ENCODE measurements at regions not wholly inside any gene's neighbourhood (a gene's known extent, or its start where the extent isn't known, plus 50 kb on each side); places are given as distances from the start of the nearest gene placed in this dataset.
A peak's percentile ranks its signal among the peaks of the same experiment; 100 is the strongest.

GRCh38 chr16:80148826-80149225 is 392.0 kb upstream of the DYNLRB2 start:
- no peak for FAIRE-seq

GRCh38 chr16:80147026-80147655 is 393.7 kb upstream of the DYNLRB2 start:
- no peak for FAIRE-seq
- DNase-seq (ENCODE audit: insufficient read length, low spot score): no peak

More at GRCh38 chr16:80148826-80149225, 392.0 kb upstream of the DYNLRB2 start:
- no peak for DNase-seq (ENCODE audit: insufficient read length, low spot score)

DNA sequence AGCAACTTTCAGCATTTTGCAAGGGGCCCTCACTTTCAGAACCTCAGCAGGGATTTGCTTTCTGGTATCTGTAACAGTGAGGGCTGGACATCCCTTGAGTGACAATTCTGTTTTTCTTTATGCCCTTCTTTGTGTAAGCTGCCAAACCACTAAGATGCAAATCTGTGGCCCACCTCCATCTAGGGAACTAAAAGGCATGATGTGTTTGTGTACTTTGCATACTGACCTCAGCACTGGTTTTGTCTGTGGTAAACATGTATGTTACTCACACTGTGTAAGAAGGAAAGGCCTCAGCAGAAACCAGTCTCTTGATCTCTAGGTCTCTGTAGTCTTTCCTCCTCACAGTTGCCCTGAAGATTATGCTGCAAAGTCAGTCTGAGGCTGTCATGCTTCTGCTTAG is 396.6 kb upstream of the DYNLRB2 start:
- no peak for FAIRE-seq
- DNase-seq (ENCODE audit: insufficient read length, low spot score): peak; percentile 18

- no peak for FAIRE-seq
- DNase-seq (ENCODE audit: insufficient read length, low spot score): no peak
Measured at GRCh38 chr16:80142940-80143339, 397.9 kb upstream of the DYNLRB2 start.

GRCh38 chr16:80142281-80142680 is 398.5 kb upstream of the DYNLRB2 start:
- no peak for FAIRE-seq

GRCh38 chr16:80129791-80130190 is 411.0 kb upstream of the DYNLRB2 start:
- FAIRE-seq (no peak), DNase-seq (ENCODE audit: insufficient read length, low spot score) (no peak)

More at GRCh38 chr16:80142281-80142680, 398.5 kb upstream of the DYNLRB2 start:
- no peak for DNase-seq (ENCODE audit: insufficient read length, low spot score)

DNA sequence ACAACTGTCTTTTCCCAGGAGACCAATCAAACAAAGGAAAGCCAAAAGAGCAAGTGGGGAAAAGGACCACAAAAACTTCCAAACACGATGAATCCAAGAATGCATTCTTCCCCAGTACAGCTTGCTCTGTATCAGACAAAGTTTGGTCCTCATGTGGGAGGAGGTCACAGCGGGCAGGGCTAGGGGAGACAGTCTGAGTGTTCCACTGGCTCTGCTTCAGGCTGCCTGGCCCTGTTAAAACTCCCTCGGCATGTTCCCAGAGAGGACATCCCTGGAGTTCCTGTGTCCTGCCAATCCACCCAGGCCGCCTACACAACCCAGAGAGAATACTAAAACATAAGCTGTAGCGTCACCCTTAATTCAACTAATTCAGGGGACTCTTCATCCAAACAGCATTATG is 415.1 kb upstream of the DYNLRB2 start:
- DNase-seq (ENCODE audit: insufficient read length, low spot score): no peak
- no peak for FAIRE-seq

DNA sequence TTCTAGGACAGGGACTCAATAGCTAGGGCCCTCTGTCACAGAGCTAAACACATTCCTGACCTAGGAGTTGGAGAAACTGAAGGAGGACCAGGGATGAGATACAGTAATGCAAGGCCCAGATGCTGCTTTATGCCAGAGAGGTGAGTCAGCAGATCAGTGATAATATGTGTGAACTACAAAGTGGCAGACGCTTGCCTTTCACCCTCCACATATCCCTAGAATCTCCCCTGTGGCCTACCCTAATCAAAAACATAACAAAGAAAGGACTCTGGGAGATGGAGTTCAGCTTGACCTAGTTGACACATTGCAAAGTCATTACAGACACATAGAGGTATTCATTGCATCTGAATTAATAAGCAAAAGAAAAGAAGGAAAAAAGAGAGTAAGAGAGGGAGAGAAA is 417.6 kb upstream of the DYNLRB2 start:
- DNase-seq (ENCODE audit: insufficient read length, low spot score) (no peak), FAIRE-seq (no peak)

- FAIRE-seq (no peak), DNase-seq (ENCODE audit: insufficient read length, low spot score) (no peak)
Measured at GRCh38 chr16:80122115-80122514, 418.7 kb upstream of the DYNLRB2 start.

- DNase-seq (ENCODE audit: insufficient read length, low spot score) (no peak), FAIRE-seq (no peak)
Measured at GRCh38 chr16:80121522-80121909, 419.3 kb upstream of the DYNLRB2 start.

DNA sequence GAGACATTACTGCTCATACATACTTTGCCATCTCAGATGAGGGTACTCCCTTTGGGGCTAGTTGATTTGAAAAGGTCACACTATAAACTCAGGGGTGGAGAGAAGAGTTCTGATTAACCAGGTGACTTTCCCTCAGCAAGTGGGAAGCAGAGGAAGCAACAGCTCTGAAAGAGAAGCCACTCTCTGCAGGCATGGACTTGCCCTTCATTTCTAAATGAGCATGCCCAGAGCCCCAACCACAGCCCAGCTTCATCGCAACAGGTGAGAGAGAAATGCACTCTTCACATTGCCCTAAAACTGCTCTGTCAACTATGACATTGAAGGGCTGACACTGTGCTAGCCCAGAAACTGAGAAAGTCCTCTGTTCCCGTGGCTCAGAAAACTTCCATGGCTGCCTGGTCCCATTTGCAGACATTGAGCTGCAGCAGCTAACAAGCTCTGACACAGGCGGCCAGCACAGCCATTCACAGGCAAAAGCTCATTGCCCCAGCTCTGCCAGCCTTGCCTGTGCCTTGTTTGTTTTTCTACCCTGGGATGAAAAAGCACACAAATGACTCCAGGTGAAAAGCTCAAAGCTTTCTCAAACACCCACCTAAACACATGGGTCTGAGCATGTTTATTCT is 419.8 kb upstream of the DYNLRB2 start:
- no peak for FAIRE-seq
- DNase-seq (ENCODE audit: insufficient read length, low spot score): no peak

- FAIRE-seq: no peak
- no peak for DNase-seq (ENCODE audit: insufficient read length, low spot score)
Measured at GRCh38 chr16:80117556-80118130, 423.1 kb upstream of the DYNLRB2 start.

DNA sequence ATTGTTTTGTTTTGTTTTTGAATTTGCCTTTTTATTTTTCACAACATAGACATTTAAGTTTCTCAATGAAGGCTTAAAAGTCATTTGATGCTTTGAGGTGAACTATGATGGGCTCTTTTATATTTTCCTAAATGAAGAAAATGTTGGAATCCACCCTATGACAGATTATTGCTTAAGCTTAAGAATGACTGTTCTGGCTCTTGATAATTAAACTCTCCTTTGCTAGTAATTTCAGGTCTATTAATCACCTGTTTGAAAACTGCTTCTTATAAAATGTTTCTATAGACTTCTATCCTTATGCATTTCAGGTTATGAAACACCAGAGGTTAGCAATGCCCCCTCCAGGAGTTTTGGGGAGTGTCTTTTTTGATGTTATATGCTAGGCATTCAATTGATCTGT is 424.1 kb upstream of the DYNLRB2 start:
- no peak for DNase-seq (ENCODE audit: insufficient read length, low spot score)
- FAIRE-seq: no peak

GRCh38 chr16:80114699-80115098 is 426.1 kb upstream of the DYNLRB2 start:
- DNase-seq (ENCODE audit: insufficient read length, low spot score) (no peak), FAIRE-seq (no peak)

DNA sequence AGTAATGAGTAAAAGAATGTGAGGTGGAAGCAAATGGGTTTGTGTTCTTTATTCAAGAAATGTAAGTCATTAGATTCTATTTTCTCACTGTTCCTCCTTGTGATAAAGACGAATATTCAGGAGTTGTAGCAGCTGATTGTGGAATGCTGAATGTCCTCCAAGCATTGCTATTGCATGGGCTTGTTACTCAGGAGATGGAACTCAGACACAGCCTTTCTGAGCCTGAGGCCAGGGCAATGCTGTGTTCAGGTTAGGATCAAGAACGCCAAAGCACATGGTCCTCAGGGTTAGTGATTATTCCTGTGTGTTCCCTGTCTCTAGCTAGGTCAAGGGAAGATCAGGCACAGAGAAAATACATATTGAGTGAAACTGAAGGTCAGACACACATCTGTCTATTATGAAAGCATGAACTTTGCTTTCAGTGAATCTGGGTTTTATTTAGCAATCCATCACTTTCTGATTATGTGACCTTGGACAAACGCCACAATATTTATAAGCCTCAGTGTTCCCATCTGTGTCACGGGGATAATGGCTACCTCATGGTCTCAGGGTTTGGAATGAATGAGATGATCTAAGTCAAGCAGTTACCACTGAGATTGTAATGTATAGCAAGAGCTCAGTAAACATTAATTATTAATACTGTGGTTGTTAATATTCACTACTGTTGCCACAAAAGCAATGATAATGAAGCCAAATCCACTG is 426.8 kb upstream of the DYNLRB2 start:
- FAIRE-seq (no peak), DNase-seq (ENCODE audit: insufficient read length, low spot score) (no peak)

DNA sequence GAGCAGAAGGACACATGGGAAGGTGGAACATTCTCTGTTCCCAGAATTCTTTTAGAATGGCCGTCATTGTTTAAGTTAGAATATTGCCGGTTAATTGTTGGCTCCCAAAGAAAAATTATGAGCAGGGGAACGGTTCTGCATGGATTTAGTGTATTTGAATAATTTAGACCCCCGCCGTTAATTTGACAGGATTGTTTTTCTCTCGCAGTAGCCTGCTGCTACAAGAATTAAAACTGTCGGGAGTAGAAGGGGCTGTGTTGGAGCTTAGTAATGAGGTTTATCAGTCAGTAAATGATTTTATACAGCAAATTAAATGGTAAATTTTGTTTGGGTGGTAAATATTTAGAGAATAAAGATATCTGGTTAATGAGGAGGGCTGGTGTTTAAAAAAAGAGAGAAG is 431.2 kb upstream of the DYNLRB2 start:
- DNase-seq (ENCODE audit: insufficient read length, low spot score) (no peak), FAIRE-seq (no peak)

DNA sequence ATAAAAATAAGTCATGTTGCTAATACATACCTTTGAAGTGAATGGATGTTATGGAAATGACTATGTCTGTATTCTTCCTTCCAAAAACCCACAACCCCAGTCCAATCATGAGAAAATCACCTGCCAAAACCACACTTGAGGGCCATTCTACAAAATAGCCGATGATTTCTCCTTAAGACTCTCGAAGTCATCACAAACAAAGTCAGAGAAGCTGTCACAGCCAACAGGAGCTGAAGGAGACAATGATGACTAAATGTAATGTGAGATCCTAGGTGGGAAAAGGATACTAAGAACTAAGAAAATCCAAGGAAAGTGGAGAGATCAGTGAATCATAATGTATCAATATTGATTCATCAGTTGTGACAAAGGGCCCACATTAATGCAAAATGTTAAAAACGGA is 432.9 kb upstream of the DYNLRB2 start:
- no peak for FAIRE-seq
- no peak for DNase-seq (ENCODE audit: insufficient read length, low spot score)

- no peak for DNase-seq (ENCODE audit: insufficient read length, low spot score)
- no peak for FAIRE-seq
Measured at GRCh38 chr16:80105751-80106150, 435.0 kb upstream of the DYNLRB2 start.

DNA sequence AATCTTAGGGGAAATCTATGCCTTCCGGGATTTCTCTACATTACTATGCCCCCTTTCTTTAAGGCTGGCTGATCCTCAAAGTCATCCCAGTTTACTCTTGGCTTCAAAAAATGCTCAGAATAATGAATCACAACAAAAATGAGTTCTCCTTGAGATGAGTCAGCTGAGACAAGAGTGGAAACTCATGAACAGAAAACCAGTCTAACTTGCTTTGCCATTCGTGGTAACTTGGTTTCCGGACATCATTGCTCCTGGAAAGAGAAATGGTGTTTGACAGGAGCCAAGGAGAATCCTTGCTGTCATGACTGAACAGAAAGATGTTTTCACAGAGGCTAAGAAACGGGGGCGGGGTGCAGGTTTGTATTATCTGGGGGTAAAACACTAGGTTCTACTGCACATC is 435.6 kb upstream of the DYNLRB2 start:
- no peak for DNase-seq (ENCODE audit: insufficient read length, low spot score)
- no peak for FAIRE-seq

DNA sequence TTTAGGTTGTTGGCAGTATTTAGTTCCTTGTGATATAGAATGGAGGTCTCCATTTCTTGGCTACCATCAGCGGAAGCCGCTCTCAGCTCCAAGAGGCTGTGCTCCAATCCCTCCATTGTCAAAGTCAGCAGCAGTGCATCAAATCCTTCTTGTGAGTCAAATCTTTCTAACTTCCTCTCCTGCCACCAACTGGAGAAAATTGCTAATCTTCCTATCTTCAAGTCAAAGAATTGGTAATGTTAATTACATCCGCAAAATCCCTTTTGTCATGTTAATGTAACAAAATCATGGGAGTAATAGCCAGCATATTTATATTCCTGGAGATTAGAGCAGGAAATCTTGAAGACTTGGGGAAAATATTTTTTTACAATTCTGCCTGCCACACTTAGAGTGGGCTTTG is 436.4 kb upstream of the DYNLRB2 start:
- FAIRE-seq (no peak), DNase-seq (ENCODE audit: insufficient read length, low spot score) (no peak)

DNA sequence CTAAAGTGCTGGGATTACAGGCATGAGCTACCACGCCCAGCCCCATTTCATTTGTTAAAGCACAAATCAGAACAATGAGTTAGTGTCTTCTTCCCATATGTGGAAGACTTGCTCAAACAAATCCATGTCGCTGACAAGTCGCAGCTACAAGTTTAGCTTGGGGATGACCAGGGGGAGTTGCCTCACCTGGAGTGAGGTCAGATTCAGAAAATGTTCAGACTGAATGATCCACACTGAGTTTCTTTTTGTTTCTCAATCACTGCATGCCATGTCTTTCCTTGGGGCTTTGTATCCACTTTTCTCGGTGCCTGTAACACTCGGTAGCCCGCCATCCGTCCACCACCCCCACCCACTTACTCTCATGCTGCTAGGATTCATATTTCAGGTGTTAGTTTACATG is 437.3 kb upstream of the DYNLRB2 start:
- DNase-seq (ENCODE audit: insufficient read length, low spot score): no peak
- FAIRE-seq: no peak
